Neural crest cell (in vitro differentiated cells): ENCODE measurements at regions not wholly inside any gene's neighbourhood (a gene's known extent, or its start where the extent isn't known, plus 50 kb on each side); places are given as distances from the start of the nearest gene placed in this dataset.

Source experiments
- DNase-seq: peaks from one replicate; pipeline ENCODE4 v3.0.0; 2021; ENCODE audit warnings: low read depth, mixed read lengths, low spot score
- H3K27ac Mint-ChIP-seq: one replicate; pipeline ENCODE4 v1.8.0; 2021; ENCODE audit warnings: mild to moderate bottlenecking, mixed read lengths; ENCODE audit not compliant: unreplicated experiment
- H3K27me3 Mint-ChIP-seq: 2 replicates; pipeline ENCODE4 v1.8.0; 2021; ENCODE audit warnings: low read depth, mild to moderate bottlenecking, mixed read lengths
- H3K36me3 Mint-ChIP-seq: 2 replicates; pipeline ENCODE4 v1.8.0; 2021; ENCODE audit warnings: low read depth, mild to moderate bottlenecking, mixed read lengths
- H3K4me1 Mint-ChIP-seq: 2 replicates; pipeline ENCODE4 v1.8.0; 2021; ENCODE audit warnings: mixed read lengths
- H3K4me3 Mint-ChIP-seq: one replicate; pipeline ENCODE4 v1.8.0; 2021; ENCODE audit warnings: mild to moderate bottlenecking, mixed read lengths
- H3K9me3 Mint-ChIP-seq: 2 replicates; pipeline ENCODE4 v1.8.0; 2021; ENCODE audit warnings: mixed read lengths
- TF ChIP-seq, protein P1 (sequence below): fragments of 200-600 bp; sonication (generic); conservative IDR thresholded peaks from 2 replicates; pipeline ENCODE4 v1.5.0; 2021; ENCODE audit warnings: antibody characterized with exemption, mild to moderate bottlenecking

DNA sequence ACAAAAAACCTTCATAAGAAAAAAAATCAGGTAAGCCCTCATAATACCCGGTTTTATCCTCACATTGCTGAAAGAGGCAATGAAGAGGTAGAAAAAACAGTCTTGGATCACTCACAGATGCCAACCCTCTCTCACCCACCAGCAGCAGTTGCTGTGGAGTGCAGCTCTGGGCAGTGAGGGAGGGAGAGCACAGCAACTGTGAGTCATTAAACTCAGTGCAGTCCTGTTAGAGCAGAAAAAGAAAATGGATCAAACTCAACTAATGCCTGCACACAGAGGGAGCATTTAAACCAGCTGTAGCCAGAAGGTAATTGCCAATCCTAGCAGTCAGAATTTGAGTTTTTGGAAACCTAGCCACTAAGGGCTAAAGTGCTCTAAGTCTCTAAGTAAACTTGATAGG, 1050.6 kb upstream of the ALCAM start:
- Mint-ChIP-seq H3K27ac (peak overlapping the region; percentile 16), H3K4me3 (no peak overlapping the region), H3K36me3 (no peaks in the 10 kb centered on the region), H3K9me3 (peaks cover 17% of the 10 kb centered on the region), H3K4me1 (no peaks in the 10 kb centered on the region), H3K27me3 (no peaks in the 10 kb centered on the region)
- TF ChIP-seq, protein P1, sequence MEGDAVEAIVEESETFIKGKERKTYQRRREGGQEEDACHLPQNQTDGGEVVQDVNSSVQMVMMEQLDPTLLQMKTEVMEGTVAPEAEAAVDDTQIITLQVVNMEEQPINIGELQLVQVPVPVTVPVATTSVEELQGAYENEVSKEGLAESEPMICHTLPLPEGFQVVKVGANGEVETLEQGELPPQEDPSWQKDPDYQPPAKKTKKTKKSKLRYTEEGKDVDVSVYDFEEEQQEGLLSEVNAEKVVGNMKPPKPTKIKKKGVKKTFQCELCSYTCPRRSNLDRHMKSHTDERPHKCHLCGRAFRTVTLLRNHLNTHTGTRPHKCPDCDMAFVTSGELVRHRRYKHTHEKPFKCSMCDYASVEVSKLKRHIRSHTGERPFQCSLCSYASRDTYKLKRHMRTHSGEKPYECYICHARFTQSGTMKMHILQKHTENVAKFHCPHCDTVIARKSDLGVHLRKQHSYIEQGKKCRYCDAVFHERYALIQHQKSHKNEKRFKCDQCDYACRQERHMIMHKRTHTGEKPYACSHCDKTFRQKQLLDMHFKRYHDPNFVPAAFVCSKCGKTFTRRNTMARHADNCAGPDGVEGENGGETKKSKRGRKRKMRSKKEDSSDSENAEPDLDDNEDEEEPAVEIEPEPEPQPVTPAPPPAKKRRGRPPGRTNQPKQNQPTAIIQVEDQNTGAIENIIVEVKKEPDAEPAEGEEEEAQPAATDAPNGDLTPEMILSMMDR, result no peak
- no peak for DNase-seq

GRCh38 chr3:104323226-104323625, 1043.5 kb upstream of the ALCAM start:
- Mint-ChIP-seq H3K9me3 (peaks cover 39% of the 10 kb centered on the region), H3K4me1 (no peaks in the 10 kb centered on the region), H3K27ac (peak overlapping the region; percentile 60), H3K27me3 (no peaks in the 10 kb centered on the region), H3K36me3 (peaks cover 16% of the 10 kb centered on the region), H3K4me3 (no peak overlapping the region)
- DNase-seq, result no peak
- TF ChIP-seq, protein P1, result no peak

DNA sequence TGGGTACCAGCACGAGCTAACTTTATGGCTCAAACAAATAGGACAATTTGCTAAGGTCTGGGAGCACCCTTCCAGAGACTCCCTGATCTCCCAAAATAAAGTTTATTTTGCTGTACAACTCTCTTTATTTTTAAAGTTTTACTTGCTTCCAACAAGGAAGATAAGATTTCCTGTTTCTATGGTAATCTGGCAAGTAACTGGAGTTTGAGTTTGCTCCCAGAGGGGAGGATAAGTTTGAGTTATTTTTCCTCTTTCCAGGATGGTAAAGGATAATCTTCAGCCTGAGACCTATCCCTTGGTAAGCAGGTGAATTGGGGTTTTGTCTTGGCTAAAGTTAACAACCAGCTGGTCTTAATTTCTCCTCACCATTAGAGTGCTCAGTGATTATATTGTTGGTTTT, 1019.4 kb upstream of the ALCAM start:
- H3K27me3 Mint-ChIP-seq, result no peaks in the 10 kb centered on the region
- TF ChIP-seq, protein P1, result no peak
- H3K4me3 Mint-ChIP-seq, result no peak overlapping the region
- no peaks in the 10 kb centered on the region for H3K36me3 Mint-ChIP-seq
- no peaks in the 10 kb centered on the region for H3K9me3 Mint-ChIP-seq
- H3K27ac Mint-ChIP-seq, result no peak overlapping the region
- DNase-seq, result no peak
- H3K4me1 Mint-ChIP-seq, result no peaks in the 10 kb centered on the region

DNA sequence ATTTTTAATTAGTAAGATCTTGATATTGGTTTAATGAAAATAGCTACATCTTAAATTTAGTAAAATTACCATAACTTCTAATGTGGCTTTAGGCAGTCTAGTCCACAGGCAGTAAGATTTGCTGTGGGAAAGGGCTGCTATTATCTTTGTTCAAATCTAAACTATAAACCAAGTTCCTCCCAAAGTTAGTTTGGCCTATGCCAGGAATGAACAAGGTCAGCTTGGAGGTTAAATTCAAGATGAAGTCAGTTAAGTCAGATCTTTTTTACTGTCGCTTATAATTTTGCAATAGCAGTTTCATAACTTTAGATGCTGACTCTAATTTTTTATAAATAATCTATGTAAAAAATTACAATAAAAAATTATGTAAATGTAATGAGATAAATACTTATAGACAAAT, 1016.9 kb upstream of the ALCAM start:
- Mint-ChIP-seq H3K27ac (no peak overlapping the region), H3K9me3 (peaks cover 4% of the 10 kb centered on the region)
- TF ChIP-seq, protein P1, result no peak

DNA sequence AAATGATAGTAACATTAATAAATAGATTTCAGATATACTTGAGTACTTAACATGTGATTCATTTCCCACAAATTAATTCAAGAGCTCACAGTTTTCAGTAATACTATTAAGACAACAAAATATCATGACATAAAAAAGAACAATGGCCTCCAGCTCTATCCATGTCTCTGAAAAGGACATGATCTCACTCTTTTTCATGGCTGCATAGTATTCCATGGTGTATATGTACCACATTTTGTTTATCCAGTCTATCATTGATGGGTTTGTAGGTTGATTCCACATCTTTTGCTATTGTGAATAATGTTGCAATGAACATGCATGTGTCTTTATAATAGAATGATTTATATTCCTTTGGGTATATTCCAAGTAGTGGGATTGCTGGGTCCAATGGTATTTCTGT, 1012.8 kb upstream of the ALCAM start:
- TF ChIP-seq, protein P1, result no peak
- no peak for DNase-seq
- Mint-ChIP-seq H3K4me1 (no peaks in the 10 kb centered on the region), H3K27ac (no peak overlapping the region), H3K36me3 (no peaks in the 10 kb centered on the region), H3K9me3 (peaks cover 4% of the 10 kb centered on the region), H3K27me3 (no peaks in the 10 kb centered on the region), H3K4me3 (no peak overlapping the region)

More for the DNA sequence above, 1016.9 kb upstream of the ALCAM start:
- Mint-ChIP-seq H3K27me3 (no peaks in the 10 kb centered on the region), H3K4me3 (no peak overlapping the region), H3K4me1 (no peaks in the 10 kb centered on the region), H3K36me3 (no peaks in the 10 kb centered on the region)
- DNase-seq, result no peak

GRCh38 chr3:104359546-104359945, 1007.2 kb upstream of the ALCAM start:
- Mint-ChIP-seq H3K4me3 (no peak overlapping the region), H3K4me1 (peaks cover 5% of the 10 kb centered on the region), H3K36me3 (no peaks in the 10 kb centered on the region), H3K27ac (peak overlapping the region; percentile 40), H3K27me3 (no peaks in the 10 kb centered on the region), H3K9me3 (peaks cover 4% of the 10 kb centered on the region)
- TF ChIP-seq, protein P1, result no peak
- DNase-seq, result no peak
